Motor neuron (in vitro differentiated cells): ENCODE measurements at regions not wholly inside any gene's neighbourhood (a gene's known extent, or its start where the extent isn't known, plus 50 kb on each side); places are given as distances from the start of the nearest gene placed in this dataset.

Source experiments
- ATAC-seq, 8 experiments: fragments of 200-7000 bp; cut with Tn5 transposase; replicated peaks in 6 of 8; 2 replicates each; pipeline ENCODE4 v1.8.0; 2021; ENCODE audit warnings: mild to moderate bottlenecking in 8 of 8, moderate library complexity in 8 of 8
- H3K27ac ChIP-seq, 2 donors: fragments of 250-450 bp; sonication (Bioruptor Pico); 2 replicates each; pipeline ENCODE4 v1.9.0; 2021; ENCODE audit warnings: antibody characterized with exemption in 2 of 2, mild to moderate bottlenecking in 2 of 2, moderate library complexity in 1 of 2
- H3K4me1 ChIP-seq, 2 donors: fragments of 250-450 bp; sonication (Bioruptor Pico); replicated peaks in 1 of 2; 2 replicates each; pipeline ENCODE4 v1.6.1; 2021; ENCODE audit warnings: antibody characterized with exemption in 2 of 2, mild to moderate bottlenecking in 2 of 2, moderate library complexity in 1 of 2
- H3K4me3 ChIP-seq, 5 donors: fragments of 250-450 bp; sonication (Bioruptor Pico); 2 replicates each; pipeline ENCODE4 v1.9.0; 2021; ENCODE audit warnings: antibody characterized with exemption in 5 of 5, mild to moderate bottlenecking in 5 of 5, moderate library complexity in 4 of 5
- WGBS, 10 experiments: fragments of 450-650 bp; shearing (Covaris generic); methylation state at CpG; one replicate each; pipeline ENCODE4 v1.0.0; 2022; 5-methylcytosine and 5-hydroxymethylcytosine counted together
- in situ Hi-C, 9 experiments: fragments of 400-800 bp; cut with MboI; loops; one replicate each; pipeline ENCODE4 v1.15.0; 2021; ENCODE audit warnings: low sequenced_read_pairs in 9 of 9, low pct_unique_long_range_greater_than_20kb in 2 of 9; ENCODE audit not compliant: unreplicated experiment in 9 of 9

- no peak overlapping the region for H3K27ac ChIP-seq
- 14 to 82% (median 66%) methylated on average over 2 to 4 of the region's 4 CpGs for WGBS, 10 experiments
- peaks cover 0 to 12% of the 10 kb centered on the region in 2 donors for H3K4me1 ChIP-seq
- ATAC-seq: no peak
- H3K4me3 ChIP-seq: no peak overlapping the region
- in situ Hi-C loops: no loop called here
Measured at GRCh38 chr9:108316066-108316465, 539.7 kb downstream of the ACTL7B start.

DNA sequence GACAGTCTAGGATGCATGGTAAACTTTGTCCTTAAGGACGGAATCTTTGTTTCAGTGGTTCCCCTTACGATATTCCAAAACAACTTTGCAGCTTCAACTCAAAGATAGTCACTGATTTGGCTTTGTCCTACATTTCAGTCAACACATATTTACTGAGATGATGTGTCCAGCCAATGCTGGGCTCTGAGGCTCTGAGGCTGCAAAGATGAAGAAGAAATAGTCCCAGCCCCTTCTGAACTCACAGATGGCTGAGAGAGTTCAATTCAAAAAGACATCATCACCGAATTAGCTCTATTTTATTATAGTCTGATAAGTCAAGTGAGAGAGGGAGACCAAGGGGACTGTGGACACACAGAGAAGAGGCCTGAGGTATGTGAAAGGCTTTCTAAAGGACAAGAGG, 544.0 kb downstream of the ACTL7B start:
- no peak for ATAC-seq
- Histone ChIP-seq H3K27ac (no peak overlapping the region), H3K4me1 (peaks cover 0 to 7% of the 10 kb centered on the region in 2 donors), H3K4me3 (no peak overlapping the region)
- 28 to 100% (median 80%) methylated on average over 1 to 3 of the region's 3 CpGs for WGBS, 10 experiments
- in situ Hi-C loops: no loop called here

- Histone ChIP-seq H3K4me3 (no peak overlapping the region), H3K27ac (no peak overlapping the region), H3K4me1 (peaks cover 0 to 7% of the 10 kb centered on the region in 2 donors)
- 60 to 95% (median 83%) methylated on average over 2 to 3 of the region's 3 CpGs; no CpG with 5 or more reads in 2 of the 10 experiments for WGBS, 10 experiments
- in situ Hi-C loops: no loop called here
- ATAC-seq: no peak
Measured at GRCh38 chr9:108310202-108310601, 545.6 kb downstream of the ACTL7B start.

- no peaks in the 10 kb centered on the region for H3K4me1 ChIP-seq
- H3K4me3 ChIP-seq: no peak overlapping the region
- in situ Hi-C loops: no loop called here
- WGBS, 10 experiments: 34 to 100% (median 76%) methylated on average over 2 to 9 of the region's 9 CpGs
- no peak overlapping the region for H3K27ac ChIP-seq
- peak in 2 of 8 experiments; percentile 72 to 85 for ATAC-seq
Measured at GRCh38 chr9:108300306-108301287, 555.2 kb downstream of the ACTL7B start.

DNA sequence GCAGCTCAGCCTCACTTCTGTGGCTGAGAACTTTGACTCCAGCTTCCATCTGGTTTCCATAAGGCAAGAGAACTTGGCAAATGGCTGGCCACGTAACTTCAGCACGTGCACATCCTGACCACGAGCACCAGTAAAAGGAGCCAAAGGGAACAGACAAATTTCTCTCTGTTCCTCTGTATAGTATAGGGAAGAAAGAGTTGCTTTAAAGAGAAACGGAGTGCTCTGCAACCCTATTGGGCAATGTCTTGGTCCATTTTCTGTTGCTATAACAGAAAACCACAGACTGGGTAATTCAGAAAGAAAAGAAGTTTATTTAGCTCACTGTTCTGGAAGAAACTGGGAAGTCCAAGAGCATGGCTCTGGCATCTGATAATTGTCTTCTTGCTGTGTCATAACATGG, 558.7 kb downstream of the ACTL7B start:
- Histone ChIP-seq H3K4me3 (no peak overlapping the region), H3K27ac (no peak overlapping the region), H3K4me1 (no peaks in the 10 kb centered on the region)
- ATAC-seq: no peak
- in situ Hi-C loops: loop anchor here in 2 of 9 experiments (25.0 kb wide), 1 partner anchor 265 kb away; no protein-coding TSS in a partner anchor
- 7 to 100% (median 79%) methylated on average over 1 to 4 of the region's 4 CpGs; no CpG with 5 or more reads in 2 of the 10 experiments for WGBS, 10 experiments

DNA sequence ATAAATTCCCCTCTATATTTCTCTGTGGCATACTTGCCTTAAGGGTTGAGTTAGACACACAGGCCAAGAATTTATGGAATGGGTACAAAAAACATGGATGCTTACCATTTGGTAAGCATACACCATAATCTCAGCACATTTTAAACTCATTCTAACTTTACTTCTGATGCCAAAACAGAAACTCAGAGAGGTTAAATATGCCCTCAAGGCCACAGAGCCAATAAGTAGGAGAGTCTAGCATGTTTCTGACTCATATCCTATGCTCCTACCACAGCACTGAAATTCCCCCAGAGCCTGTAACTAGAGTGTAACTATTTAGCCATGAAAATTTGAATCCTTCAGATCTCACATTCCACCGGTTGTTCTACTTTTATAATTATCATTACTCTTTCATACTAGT, 559.7 kb downstream of the ACTL7B start:
- WGBS, 10 experiments: 17 to 100% (median 67%) methylated on average over 1 of the region's 1 CpG; no CpG with 5 or more reads in 6 of the 10 experiments
- H3K4me3 ChIP-seq: no peak overlapping the region
- in situ Hi-C loops: loop anchor here in 2 of 9 experiments (25.0 kb wide), 1 partner anchor 266 kb away; no protein-coding TSS in a partner anchor
- peak in 2 of 8 experiments; percentile 69 to 83 for ATAC-seq
- no peak overlapping the region for H3K27ac ChIP-seq
- H3K4me1 ChIP-seq: no peaks in the 10 kb centered on the region

DNA sequence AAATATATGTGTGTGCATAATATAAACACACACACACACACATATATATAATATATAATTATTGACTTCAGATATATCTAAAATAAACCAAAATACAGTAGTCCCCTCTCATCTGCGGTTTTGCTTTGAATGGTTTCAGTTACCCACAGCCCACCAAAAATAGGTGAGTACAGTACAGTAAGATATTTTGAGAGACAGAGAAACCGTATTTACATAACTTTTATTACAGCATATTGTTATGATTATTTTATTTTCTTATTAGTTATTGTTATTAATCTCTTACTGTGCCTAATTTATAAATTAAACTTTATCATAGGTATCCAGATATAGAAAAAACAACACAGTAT, 564.2 kb downstream of the ACTL7B start:
- 60 to 100% (median 90%) methylated on average over 1 to 2 of the region's 2 CpGs; no CpG with 5 or more reads in 1 of the 10 experiments for WGBS, 10 experiments
- no peak for ATAC-seq
- no peaks in the 10 kb centered on the region for H3K4me1 ChIP-seq
- in situ Hi-C loops: loop anchor here in 2 of 9 experiments (25.0 kb wide), 1 partner anchor 271 kb away; no protein-coding TSS in a partner anchor
- no peak overlapping the region for H3K4me3 ChIP-seq
- no peak overlapping the region for H3K27ac ChIP-seq

GRCh38 chr9:108290839-108291585, 564.8 kb downstream of the ACTL7B start:
- Histone ChIP-seq H3K27ac (no peak overlapping the region), H3K4me3 (no peak overlapping the region), H3K4me1 (no peaks in the 10 kb centered on the region)
- no peak for ATAC-seq
- in situ Hi-C loops: loop anchor here in 2 of 9 experiments (25.0 kb wide), 1 partner anchor 271 kb away; no protein-coding TSS in a partner anchor
- 19 to 100% (median 85%) methylated on average over 1 to 5 of the region's 6 CpGs; no CpG with 5 or more reads in 1 of the 10 experiments for WGBS, 10 experiments

- peak in 4 of 8 experiments; percentile 33 to 98 (median 91) for ATAC-seq
- H3K4me3 ChIP-seq: no peak overlapping the region
- in situ Hi-C loops: loop anchor here in 2 of 9 experiments (25.0 kb wide), 1 partner anchor 276 kb away; no protein-coding TSS in a partner anchor
Measured at GRCh38 chr9:108286638-108287206, 569.1 kb downstream of the ACTL7B start.

DNA sequence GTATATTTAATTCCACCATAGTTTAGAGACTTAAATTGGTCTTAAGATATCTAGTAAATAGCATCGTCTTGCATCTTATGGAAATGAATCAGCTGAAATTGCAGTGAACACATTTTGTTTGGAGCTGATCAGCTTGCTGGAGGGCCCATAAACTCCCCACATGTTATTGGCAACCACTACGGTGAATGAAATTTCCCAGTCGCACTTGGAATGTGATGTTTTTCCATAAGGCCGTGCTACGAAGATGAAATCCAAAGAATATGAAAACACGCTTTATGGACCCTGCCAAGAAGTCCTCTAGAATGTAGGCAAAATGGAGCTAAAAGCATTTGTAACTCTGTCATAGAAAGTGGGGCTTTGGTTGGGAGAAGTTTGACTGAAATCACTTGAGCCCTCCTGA, 572.1 kb downstream of the ACTL7B start:
- in situ Hi-C loops: loop anchor here in 2 of 9 experiments (25.0 kb wide), 1 partner anchor 279 kb away; no protein-coding TSS in a partner anchor
- no peak overlapping the region for H3K4me3 ChIP-seq
- no peaks in the 10 kb centered on the region for H3K4me1 ChIP-seq
- H3K27ac ChIP-seq: no peak overlapping the region
- 64 to 100% (median 89%) methylated on average over 1 to 6 of the region's 6 CpGs; no CpG with 5 or more reads in 2 of the 10 experiments for WGBS, 10 experiments
- ATAC-seq: no peak

More at GRCh38 chr9:108286638-108287206, 569.1 kb downstream of the ACTL7B start:
- Histone ChIP-seq H3K27ac (no peak overlapping the region), H3K4me1 (no peaks in the 10 kb centered on the region)
- 0 to 100% (median 76%) methylated on average over 1 to 7 of the region's 7 CpGs; no CpG with 5 or more reads in 1 of the 10 experiments for WGBS, 10 experiments

GRCh38 chr9:108282872-108283271, 572.9 kb downstream of the ACTL7B start:
- ATAC-seq: no peak
- H3K4me1 ChIP-seq: no peaks in the 10 kb centered on the region
- no peak overlapping the region for H3K27ac ChIP-seq
- 60 to 100% (median 74%) methylated on average over 1 to 4 of the region's 4 CpGs for WGBS, 10 experiments
- no peak overlapping the region for H3K4me3 ChIP-seq
- in situ Hi-C loops: loop anchor here in 2 of 9 experiments (25.0 kb wide), 1 partner anchor 279 kb away; no protein-coding TSS in a partner anchor

GRCh38 chr9:108281696-108282095, 574.1 kb downstream of the ACTL7B start:
- Histone ChIP-seq H3K27ac (no peak overlapping the region), H3K4me1 (no peaks in the 10 kb centered on the region), H3K4me3 (no peak overlapping the region)
- in situ Hi-C loops: loop anchor here in 2 of 9 experiments (25.0 kb wide), 1 partner anchor 281 kb away; no protein-coding TSS in a partner anchor
- WGBS, 10 experiments: 0 to 100% (median 64%) methylated on average over 1 of the region's 1 CpG; no CpG with 5 or more reads in 1 of the 10 experiments
- ATAC-seq: no peak
